ENCODE measurements at regions not wholly inside any gene's neighbourhood (a gene's known extent, or its start where the extent isn't known, plus 50 kb on each side); places are given as distances from the start of the nearest gene placed in this dataset.

DNA sequence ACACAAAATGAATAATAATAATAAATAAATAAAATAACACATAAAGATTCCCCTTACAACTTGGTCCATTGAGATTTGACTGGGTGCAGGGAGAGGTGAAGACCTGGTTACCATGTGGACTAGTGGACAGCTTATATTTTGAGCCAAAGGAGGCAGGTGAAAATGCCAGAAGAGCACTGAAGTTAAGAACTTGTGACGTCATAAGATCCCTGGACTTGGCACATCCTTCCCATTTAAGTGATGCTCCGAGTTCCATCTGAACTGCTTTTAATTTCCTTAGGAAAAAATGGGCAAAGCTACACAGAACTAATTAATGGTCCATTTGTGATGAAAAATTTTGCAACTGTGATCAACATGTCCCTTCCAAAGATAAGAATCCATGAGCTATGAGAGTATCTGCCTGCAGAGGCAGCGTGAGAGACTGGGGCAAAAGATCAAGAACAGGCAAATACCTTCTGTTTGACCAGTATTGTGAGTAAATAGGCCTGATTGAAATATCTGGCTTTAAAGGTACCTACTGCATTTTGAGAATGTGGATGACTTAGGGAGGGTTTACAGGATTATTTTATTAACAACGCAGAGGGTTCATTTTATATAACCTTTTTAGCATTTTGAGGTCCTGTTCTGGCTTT lies 101.2 kb upstream of the POT1 start:
- no peaks in the 10 kb centered on the region for H3K4me1 ChIP-seq (replicated peaks in 1 of 2)
- no peak for DNase-seq
- WGBS, 4 donors = 80 to 90% (median 86%) methylated on average over 4 of the region's 4 CpGs
- H3K4me3 ChIP-seq = no peak overlapping the region
- TF ChIP-seq POLR2A (IDR thresholded peaks at IDR 0.05) (no peak), CTCF (IDR thresholded peaks at IDR 0.05) (no peak)
- H3K27me3 ChIP-seq = no peaks in the 10 kb centered on the region
- H3K36me3 ChIP-seq (replicated peaks in 1 of 2) = no peaks in the 10 kb centered on the region
- H3K27ac ChIP-seq = no peak overlapping the region
- intact Hi-C loops (cut with DNase I) = loop anchor here in 1 of 2 donors (2.0 kb wide), 1 partner anchor 32 kb away; no protein-coding TSS in a partner anchor
- no peaks in the 10 kb centered on the region for H3K9me3 ChIP-seq (replicated peaks in 1 of 3)

DNA sequence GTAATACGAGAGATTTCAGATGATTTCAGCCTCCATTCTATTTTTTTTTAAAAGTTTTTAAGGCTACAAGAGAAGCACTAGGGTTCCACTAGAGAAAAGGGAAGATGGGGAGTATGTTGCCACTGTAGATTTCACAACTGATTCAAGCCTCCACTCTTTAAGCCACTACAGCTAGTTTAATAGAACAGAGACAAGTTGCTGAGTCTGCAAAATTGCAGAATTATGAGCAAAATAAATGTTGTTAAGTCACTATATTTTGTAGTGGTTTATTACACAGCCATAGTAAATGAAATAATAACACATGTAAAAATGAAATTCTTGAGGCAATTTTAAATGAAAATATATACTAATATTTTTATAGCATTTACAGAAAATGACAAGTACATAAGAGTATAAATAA lies 96.0 kb upstream of the POT1 start:
- Histone ChIP-seq H3K27me3 (no peaks in the 10 kb centered on the region), H3K27ac (no peak overlapping the region), H3K36me3 (replicated peaks in 1 of 2) (no peaks in the 10 kb centered on the region), H3K4me3 (no peak overlapping the region), H3K4me1 (replicated peaks in 1 of 2) (no peaks in the 10 kb centered on the region), H3K9me3 (replicated peaks in 1 of 3) (peaks cover 0 to 5% (median 0%) of the 10 kb centered on the region in 3 donors)
- TF ChIP-seq CTCF (IDR thresholded peaks at IDR 0.05) (no peak), POLR2A (IDR thresholded peaks at IDR 0.05) (no peak)
- no peak for DNase-seq
- intact Hi-C loops (cut with DNase I) = no loop called here
- 73 to 85% (median 79%) methylated on average over 1 of the region's 1 CpG for WGBS, 4 donors

DNA sequence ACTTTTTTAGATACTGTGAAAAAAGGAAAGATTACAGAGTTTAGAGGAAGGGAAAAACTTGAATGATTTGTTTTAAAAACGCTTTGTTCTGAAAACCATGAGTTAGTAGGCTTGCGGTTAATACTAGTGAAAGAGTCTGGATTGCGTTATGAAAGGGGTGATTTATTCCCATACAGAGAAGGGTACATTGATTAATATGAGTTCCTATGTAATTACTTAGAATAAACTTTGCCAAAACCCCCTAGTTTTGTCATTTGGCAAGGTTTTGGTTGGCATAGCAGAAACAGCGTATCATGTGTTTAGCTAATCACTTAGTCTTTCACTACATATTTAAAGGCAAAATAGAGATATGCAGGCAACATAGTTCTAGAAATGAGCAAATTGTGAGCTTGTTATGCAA lies 91.2 kb upstream of the POT1 start:
- H3K27me3 ChIP-seq = no peaks in the 10 kb centered on the region
- DNase-seq = no peak
- TF ChIP-seq POLR2A (IDR thresholded peaks at IDR 0.05) = no peak
- TF ChIP-seq CTCF (IDR thresholded peaks at IDR 0.05) = no peak
- no peak overlapping the region for H3K27ac ChIP-seq
- H3K4me1 ChIP-seq (replicated peaks in 1 of 2) = no peaks in the 10 kb centered on the region
- H3K36me3 ChIP-seq (replicated peaks in 1 of 2) = no peaks in the 10 kb centered on the region
- H3K9me3 ChIP-seq (replicated peaks in 1 of 3) = peaks cover 0 to 5% (median 0%) of the 10 kb centered on the region in 3 donors
- 83 to 90% (median 88%) methylated on average over 4 of the region's 4 CpGs for WGBS, 4 donors
- intact Hi-C loops (cut with DNase I) = no loop called here
- no peak overlapping the region for H3K4me3 ChIP-seq

DNA sequence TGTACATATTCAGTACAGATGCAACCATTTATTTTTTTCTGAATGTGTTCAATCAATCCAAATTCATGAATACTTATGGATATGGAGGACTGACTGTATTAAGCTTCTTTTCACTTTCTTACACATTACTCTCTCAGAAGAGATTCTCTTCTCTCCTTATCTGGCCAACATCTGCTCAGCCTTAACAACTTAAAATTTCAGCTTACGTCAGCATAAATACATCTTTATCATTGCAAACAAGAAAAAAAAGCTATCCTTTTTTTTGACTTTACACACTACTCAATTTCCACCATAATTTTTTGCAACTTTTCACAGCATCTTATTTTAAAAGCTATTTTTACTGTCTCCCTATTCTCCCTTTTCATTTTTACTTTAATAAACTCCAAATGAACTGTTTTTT lies 80.9 kb upstream of the POT1 start:
- Histone ChIP-seq H3K27me3 (no peaks in the 10 kb centered on the region), H3K27ac (no peak overlapping the region), H3K4me1 (replicated peaks in 1 of 2) (no peaks in the 10 kb centered on the region), H3K4me3 (no peak overlapping the region), H3K36me3 (replicated peaks in 1 of 2) (no peaks in the 10 kb centered on the region), H3K9me3 (replicated peaks in 1 of 3) (no peaks in the 10 kb centered on the region)
- TF ChIP-seq CTCF (IDR thresholded peaks at IDR 0.05) = no peak
- no peak for TF ChIP-seq POLR2A (IDR thresholded peaks at IDR 0.05)
- WGBS, 4 donors = 73 to 85% (median 81%) methylated on average over 1 of the region's 1 CpG
- DNase-seq = no peak
- intact Hi-C loops (cut with DNase I) = no loop called here

All from adrenal gland (tissue), 9 donors.